Liver (tissue), 3 donors: ENCODE measurements at regions not wholly inside any gene's neighbourhood (a gene's known extent, or its start where the extent isn't known, plus 50 kb on each side); places are given as distances from the start of the nearest gene placed in this dataset.

ENCODE experiments used
- EGR1 ChIP-seq, 2 donors: IDR thresholded peaks; 2 replicates each; pipeline ENCODE4 v1.6.1; 2016 to 2018; ENCODE audit warnings: antibody characterized with exemption in 2 of 2, low read depth in 2 of 2
- HNF4G ChIP-seq: IDR thresholded peaks from 2 replicates; pipeline ENCODE4 v1.6.1; 2016; ENCODE audit warnings: antibody characterized with exemption
- RAD21 ChIP-seq, 2 donors: IDR thresholded peaks; 2 replicates each; pipeline ENCODE4 v1.6.1; 2016; ENCODE audit warnings: antibody characterized with exemption in 2 of 2, mild to moderate bottlenecking in 2 of 2
- RXRA ChIP-seq, 2 donors: IDR thresholded peaks; 2 replicates each; pipeline ENCODE4 v1.6.1; 2017 to 2018; ENCODE audit warnings: antibody characterized with exemption in 2 of 2, mild to moderate bottlenecking in 1 of 2
- TAF1 ChIP-seq: conservative IDR thresholded peaks from 2 replicates; pipeline ENCODE4 v1.6.1; 2016; ENCODE audit warnings: antibody characterized with exemption, mild to moderate bottlenecking
- TF ChIP-seq, protein P1 (sequence below): fragments of 150-350 bp; IDR thresholded peaks from 2 replicates; pipeline ENCODE4 v1.5.1; 2017; ENCODE audit warnings: improper control_type of control experiment, low read depth, low read length; ENCODE audit not compliant: missing input control
- TF ChIP-seq, protein P2 (sequence below): IDR thresholded peaks from 2 replicates; pipeline ENCODE4 v1.6.1; 2016; ENCODE audit warnings: antibody characterized with exemption
- TF ChIP-seq, protein P3 (sequence below): IDR thresholded peaks from 2 replicates; pipeline ENCODE4 v1.6.1; 2016; ENCODE audit warnings: antibody characterized with exemption, mild to moderate bottlenecking
- donor health status: healthy.
- donor health status: healthy.

DNA sequence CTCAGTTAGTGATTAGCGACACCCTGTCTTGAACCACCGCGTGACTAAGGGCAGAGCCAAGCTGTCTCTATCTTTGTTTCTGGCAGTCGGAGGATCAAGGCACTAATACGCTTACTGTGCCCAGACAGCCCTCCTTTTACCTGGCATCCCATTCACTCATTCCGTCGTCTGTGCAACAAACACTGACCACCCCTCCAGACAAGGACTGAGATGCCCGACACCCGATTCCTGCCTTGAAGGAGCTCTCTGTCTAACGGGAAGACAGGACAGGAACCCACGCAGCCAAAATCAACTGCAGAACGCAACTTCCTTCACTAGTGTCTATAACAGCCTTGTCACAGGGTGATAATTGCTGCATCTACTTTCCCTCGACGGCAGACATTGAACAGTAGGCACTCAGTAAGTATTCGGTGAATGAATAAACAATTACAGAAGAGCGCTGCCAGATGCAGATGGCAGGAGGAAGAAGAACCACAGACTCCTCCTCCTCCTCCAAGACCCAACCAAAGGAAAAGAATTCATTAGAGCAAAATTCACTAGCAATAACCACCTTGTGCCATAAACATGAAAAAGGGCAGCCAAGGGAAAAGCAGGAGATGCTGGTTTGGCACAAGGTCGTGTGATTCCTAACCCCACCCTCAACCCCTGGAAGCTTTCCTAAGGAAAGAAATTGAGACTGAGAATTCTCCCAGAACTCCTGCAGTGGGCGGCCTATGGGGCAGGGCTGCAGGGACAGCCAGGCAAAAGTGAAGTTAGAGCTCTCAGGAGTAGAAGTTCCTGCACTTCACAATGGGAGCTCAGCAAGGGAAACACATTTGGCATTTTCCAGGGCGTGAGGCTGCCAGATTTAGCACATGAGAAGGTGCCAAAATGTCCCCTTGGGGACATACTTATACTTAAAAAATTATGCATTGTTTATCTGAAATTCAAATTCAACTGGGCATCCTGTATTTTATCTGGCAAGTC, 186.6 kb upstream of the DIO3 start:
- TF ChIP-seq, protein P1, sequence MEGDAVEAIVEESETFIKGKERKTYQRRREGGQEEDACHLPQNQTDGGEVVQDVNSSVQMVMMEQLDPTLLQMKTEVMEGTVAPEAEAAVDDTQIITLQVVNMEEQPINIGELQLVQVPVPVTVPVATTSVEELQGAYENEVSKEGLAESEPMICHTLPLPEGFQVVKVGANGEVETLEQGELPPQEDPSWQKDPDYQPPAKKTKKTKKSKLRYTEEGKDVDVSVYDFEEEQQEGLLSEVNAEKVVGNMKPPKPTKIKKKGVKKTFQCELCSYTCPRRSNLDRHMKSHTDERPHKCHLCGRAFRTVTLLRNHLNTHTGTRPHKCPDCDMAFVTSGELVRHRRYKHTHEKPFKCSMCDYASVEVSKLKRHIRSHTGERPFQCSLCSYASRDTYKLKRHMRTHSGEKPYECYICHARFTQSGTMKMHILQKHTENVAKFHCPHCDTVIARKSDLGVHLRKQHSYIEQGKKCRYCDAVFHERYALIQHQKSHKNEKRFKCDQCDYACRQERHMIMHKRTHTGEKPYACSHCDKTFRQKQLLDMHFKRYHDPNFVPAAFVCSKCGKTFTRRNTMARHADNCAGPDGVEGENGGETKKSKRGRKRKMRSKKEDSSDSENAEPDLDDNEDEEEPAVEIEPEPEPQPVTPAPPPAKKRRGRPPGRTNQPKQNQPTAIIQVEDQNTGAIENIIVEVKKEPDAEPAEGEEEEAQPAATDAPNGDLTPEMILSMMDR, result no peak
- TF ChIP-seq, protein P2, sequence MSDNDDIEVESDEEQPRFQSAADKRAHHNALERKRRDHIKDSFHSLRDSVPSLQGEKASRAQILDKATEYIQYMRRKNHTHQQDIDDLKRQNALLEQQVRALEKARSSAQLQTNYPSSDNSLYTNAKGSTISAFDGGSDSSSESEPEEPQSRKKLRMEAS, result no peak
- TF ChIP-seq RXRA (IDR thresholded peaks at IDR 0.05) (no peak), TAF1 (no peak), EGR1 (IDR thresholded peaks at IDR 0.05; ENCODE audit: low read depth in 2 of 2) (no peak), RAD21 (IDR thresholded peaks at IDR 0.05) (no peak), HNF4G (no peak)
- TF ChIP-seq, protein P3, sequence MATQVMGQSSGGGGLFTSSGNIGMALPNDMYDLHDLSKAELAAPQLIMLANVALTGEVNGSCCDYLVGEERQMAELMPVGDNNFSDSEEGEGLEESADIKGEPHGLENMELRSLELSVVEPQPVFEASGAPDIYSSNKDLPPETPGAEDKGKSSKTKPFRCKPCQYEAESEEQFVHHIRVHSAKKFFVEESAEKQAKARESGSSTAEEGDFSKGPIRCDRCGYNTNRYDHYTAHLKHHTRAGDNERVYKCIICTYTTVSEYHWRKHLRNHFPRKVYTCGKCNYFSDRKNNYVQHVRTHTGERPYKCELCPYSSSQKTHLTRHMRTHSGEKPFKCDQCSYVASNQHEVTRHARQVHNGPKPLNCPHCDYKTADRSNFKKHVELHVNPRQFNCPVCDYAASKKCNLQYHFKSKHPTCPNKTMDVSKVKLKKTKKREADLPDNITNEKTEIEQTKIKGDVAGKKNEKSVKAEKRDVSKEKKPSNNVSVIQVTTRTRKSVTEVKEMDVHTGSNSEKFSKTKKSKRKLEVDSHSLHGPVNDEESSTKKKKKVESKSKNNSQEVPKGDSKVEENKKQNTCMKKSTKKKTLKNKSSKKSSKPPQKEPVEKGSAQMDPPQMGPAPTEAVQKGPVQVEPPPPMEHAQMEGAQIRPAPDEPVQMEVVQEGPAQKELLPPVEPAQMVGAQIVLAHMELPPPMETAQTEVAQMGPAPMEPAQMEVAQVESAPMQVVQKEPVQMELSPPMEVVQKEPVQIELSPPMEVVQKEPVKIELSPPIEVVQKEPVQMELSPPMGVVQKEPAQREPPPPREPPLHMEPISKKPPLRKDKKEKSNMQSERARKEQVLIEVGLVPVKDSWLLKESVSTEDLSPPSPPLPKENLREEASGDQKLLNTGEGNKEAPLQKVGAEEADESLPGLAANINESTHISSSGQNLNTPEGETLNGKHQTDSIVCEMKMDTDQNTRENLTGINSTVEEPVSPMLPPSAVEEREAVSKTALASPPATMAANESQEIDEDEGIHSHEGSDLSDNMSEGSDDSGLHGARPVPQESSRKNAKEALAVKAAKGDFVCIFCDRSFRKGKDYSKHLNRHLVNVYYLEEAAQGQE, result no peak
